Left lung (tissue), 4 donors: ENCODE measurements at regions not wholly inside any gene's neighbourhood (a gene's known extent, or its start where the extent isn't known, plus 50 kb on each side); places are given as distances from the start of the nearest gene placed in this dataset.
A peak's percentile ranks its signal among the peaks of the same experiment; 100 is the strongest.

Experiments used
- ATAC-seq: fragments of 200-7000 bp; cut with Tn5 transposase; one replicate; pipeline ENCODE4 v1.9.1; 2020; ENCODE audit warnings: moderate library complexity
- DNase-seq, 4 donors: peaks; one replicate each; pipeline ENCODE4 v3.0.0-alpha.2; 2013 to 2020
- H3K27ac ChIP-seq, 2 donors: fragments of 200-600 bp; sonication (generic) in 1 of 2; one replicate each; pipeline versions ENCODE4 v1.5.0 to v1.8.0; 2020 to 2021
- H3K27me3 ChIP-seq, 2 donors: fragments of 200-600 bp; sonication (generic) in 1 of 2; one replicate each; pipeline versions ENCODE4 v1.5.0 to v1.8.0; 2020 to 2021
- H3K36me3 ChIP-seq, 2 donors: fragments of 200-600 bp; sonication (generic) in 1 of 2; one replicate each; pipeline versions ENCODE4 v1.5.0 to v1.8.0; 2020 to 2021
- H3K4me1 ChIP-seq, 2 donors: fragments of 200-600 bp; one replicate each; pipeline ENCODE4 v1.8.0; 2021
- H3K4me3 ChIP-seq, 2 donors: fragments of 200-600 bp; sonication (generic) in 1 of 2; one replicate each; pipeline versions ENCODE4 v1.5.0 to v1.8.0; 2020 to 2021; ENCODE audit warnings: mild to moderate bottlenecking in 1 of 2
- H3K9me3 ChIP-seq, 2 donors: fragments of 200-600 bp; sonication (generic) in 1 of 2; one replicate each; pipeline versions ENCODE4 v1.5.0 to v1.8.0; 2020 to 2021
- CTCF ChIP-seq, 2 donors: fragments of 200-600 bp; sonication (generic) in 1 of 2; IDR thresholded peaks; one replicate each; pipeline versions ENCODE4 v1.5.0 to v1.8.0; 2021; ENCODE audit warnings: antibody characterized with exemption in 2 of 2
- intact Hi-C, 2 donors: fragments of 100-400 bp; cut with DNase I; formaldehyde crosslinking; loops; one replicate each; pipeline versions ENCODE4 v1.11.2 to v1.14.2; 2022
- donor health status: DM: no; HTN: yes; CAD: no.
- donor health status: DM: no; HTN: no; CAD: no.

GRCh38 chr7:31439165-31439564 is 74.7 kb upstream of the ITPRID1 start:
- no peak overlapping the region for H3K27ac ChIP-seq
- no peak overlapping the region for H3K4me3 ChIP-seq
- ATAC-seq = no peak
- no peaks in the 10 kb centered on the region for H3K36me3 ChIP-seq
- intact Hi-C loops = no loop called here
- TF ChIP-seq CTCF (IDR thresholded peaks at IDR 0.05) = no peak
- DNase-seq = no peak
- peaks cover 0 to 7% of the 10 kb centered on the region in 2 donors for H3K27me3 ChIP-seq
- H3K9me3 ChIP-seq = no peaks in the 10 kb centered on the region
- no peaks in the 10 kb centered on the region for H3K4me1 ChIP-seq

- Histone ChIP-seq H3K4me1 (no peaks in the 10 kb centered on the region), H3K4me3 (no peak overlapping the region), H3K27me3 (peaks cover 0 to 7% of the 10 kb centered on the region in 2 donors), H3K9me3 (no peaks in the 10 kb centered on the region), H3K27ac (no peak overlapping the region), H3K36me3 (no peaks in the 10 kb centered on the region)
- TF ChIP-seq CTCF (IDR thresholded peaks at IDR 0.05) = no peak
- ATAC-seq = no peak
- no peak for DNase-seq
- intact Hi-C loops = loop anchor here in 1 of 2 donors (10.0 kb wide), 1 partner anchor 194 kb away; no protein-coding TSS in a partner anchor
Measured at GRCh38 chr7:31440511-31440910, 73.4 kb upstream of the ITPRID1 start.

GRCh38 chr7:31442626-31443025 is 71.3 kb upstream of the ITPRID1 start:
- no peaks in the 10 kb centered on the region for H3K4me1 ChIP-seq
- no peak overlapping the region for H3K4me3 ChIP-seq
- no peaks in the 10 kb centered on the region for H3K9me3 ChIP-seq
- no peak for DNase-seq
- no peak overlapping the region for H3K27ac ChIP-seq
- TF ChIP-seq CTCF (IDR thresholded peaks at IDR 0.05) = no peak
- H3K27me3 ChIP-seq = peaks cover 0 to 7% of the 10 kb centered on the region in 2 donors
- ATAC-seq = no peak
- intact Hi-C loops = loop anchor here in 1 of 2 donors (10.0 kb wide), 1 partner anchor 192 kb away; no protein-coding TSS in a partner anchor
- H3K36me3 ChIP-seq = no peaks in the 10 kb centered on the region

- Histone ChIP-seq H3K27ac (no peak overlapping the region), H3K9me3 (no peaks in the 10 kb centered on the region), H3K4me3 (no peak overlapping the region), H3K4me1 (no peaks in the 10 kb centered on the region), H3K27me3 (peaks cover 0 to 7% of the 10 kb centered on the region in 2 donors), H3K36me3 (no peaks in the 10 kb centered on the region)
- TF ChIP-seq CTCF (IDR thresholded peaks at IDR 0.05) = peak; percentile 66 to 91
- intact Hi-C loops = loop anchor here in 1 of 2 donors (10.0 kb wide), 1 partner anchor 191 kb away; no protein-coding TSS in a partner anchor
- ATAC-seq (peak; percentile 93), DNase-seq (no peak)
Measured at GRCh38 chr7:31443457-31443856, 70.4 kb upstream of the ITPRID1 start.

GRCh38 chr7:31444196-31444595 is 69.7 kb upstream of the ITPRID1 start:
- Histone ChIP-seq H3K27me3 (peaks cover 0 to 7% of the 10 kb centered on the region in 2 donors), H3K4me3 (no peak overlapping the region), H3K27ac (no peak overlapping the region), H3K9me3 (no peaks in the 10 kb centered on the region), H3K36me3 (no peaks in the 10 kb centered on the region), H3K4me1 (no peaks in the 10 kb centered on the region)
- DNase-seq (no peak), ATAC-seq (no peak)
- intact Hi-C loops = loop anchor here in 1 of 2 donors (10.0 kb wide), 1 partner anchor 191 kb away; no protein-coding TSS in a partner anchor
- TF ChIP-seq CTCF (IDR thresholded peaks at IDR 0.05) = no peak
